Tongue (tissue), 2 donors: ENCODE measurements at regions not wholly inside any gene's neighbourhood (a gene's known extent, or its start where the extent isn't known, plus 50 kb on each side); places are given as distances from the start of the nearest gene placed in this dataset. TPM values are rescaled to one million over a fixed set of nuclear protein-coding genes. Genes with fewer than 3 reads are reported as not detected.

Source experiments
- DNase-seq: peaks from one replicate; pipeline ENCODE4 v3.0.0-alpha.2; 2015
- small RNA-seq: library from RNA; depleted of rRNA; stranded (forward); fragments of <200 nt; gene quantifications from one replicate; pipeline ENCODE3, GENCODE V24; 2014; ENCODE audit warnings: low replicate concordance

DNA sequence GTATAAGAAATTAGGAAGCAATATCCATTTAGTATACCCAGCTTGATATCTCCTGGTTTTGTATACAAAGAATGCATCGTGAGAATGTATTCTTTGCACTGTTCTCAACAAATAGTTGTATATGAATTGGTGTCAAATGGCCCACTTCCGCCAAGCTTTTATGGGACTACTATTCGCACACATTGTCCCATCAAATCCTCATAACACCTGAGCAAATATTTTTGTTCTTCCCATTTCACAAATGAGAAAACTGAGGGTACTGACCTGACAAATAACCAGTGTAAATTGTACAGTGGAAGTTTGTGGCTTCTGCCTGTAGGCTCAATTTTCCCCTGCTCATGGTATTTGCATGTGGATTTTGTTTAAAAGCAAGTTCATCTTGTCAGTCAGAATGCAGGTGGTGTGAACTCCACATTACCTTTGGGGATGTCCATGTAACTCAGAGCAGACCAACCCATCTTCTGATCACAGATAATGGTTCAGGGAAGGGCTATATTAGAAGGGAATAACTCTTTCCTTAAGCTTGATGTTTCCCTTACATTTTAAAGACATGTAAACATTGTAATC, 51.5 kb upstream of the FAM241A start:
- DNase-seq, result no peak

DNA sequence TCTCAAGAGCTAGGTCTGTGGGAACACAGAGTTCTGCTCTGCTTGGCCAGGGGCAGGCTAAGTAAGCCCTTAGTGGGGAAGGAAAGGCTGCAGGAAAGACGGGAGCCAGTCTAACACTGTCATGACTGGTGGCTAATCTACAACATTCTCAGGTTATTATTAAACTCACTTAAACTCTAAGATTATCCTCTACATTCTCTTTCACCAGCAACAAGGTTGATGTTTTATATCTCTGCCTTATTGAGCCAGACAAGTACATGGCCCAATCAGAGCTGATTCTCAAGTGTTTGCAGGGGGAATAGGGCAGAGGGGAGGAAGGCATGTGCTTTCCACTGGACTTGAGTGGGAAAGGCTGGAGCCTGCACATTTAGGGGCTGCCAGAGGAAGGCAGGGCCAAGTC, 50.9 kb upstream of the FAM241A start:
- no peak for DNase-seq

Small RNA genes lying in the stretch of these regions (small RNA-seq; reads per million reads assigned to genes)
- gene MIR297 (not detected), gene RNU6-289P (not detected)
